Amniotic epithelial cell (primary cell): ENCODE measurements at regions not wholly inside any gene's neighbourhood (a gene's known extent, or its start where the extent isn't known, plus 50 kb on each side); places are given as distances from the start of the nearest gene placed in this dataset.

Experiments used
- DNase-seq: peaks from one replicate; pipeline ENCODE4 v3.0.0-alpha.2; 2010; ENCODE audit warnings: low read depth

DNA sequence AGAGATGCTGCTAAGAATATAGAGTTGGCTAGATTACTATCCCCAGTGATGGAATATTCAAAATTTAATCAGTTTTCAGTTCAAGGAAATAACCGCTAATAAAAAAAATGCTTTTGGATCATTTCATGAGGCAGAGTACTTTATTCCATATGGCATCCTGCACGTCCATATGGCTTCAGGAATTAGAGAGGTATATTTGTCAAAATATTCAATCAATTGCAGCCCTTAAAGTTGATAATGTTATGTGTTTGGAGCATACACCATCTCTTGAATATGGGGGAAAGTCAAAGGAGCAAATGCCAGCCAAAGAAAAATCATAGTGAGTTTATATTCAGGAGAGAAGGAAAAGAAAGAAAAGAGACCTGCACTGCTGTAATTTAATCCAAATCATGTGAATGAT lies 266.4 kb downstream of the TMEM182 start:
- DNase-seq = no peak
